H9 (cell line): ENCODE measurements at regions not wholly inside any gene's neighbourhood (a gene's known extent, or its start where the extent isn't known, plus 50 kb on each side); places are given as distances from the start of the nearest gene placed in this dataset.

Source experiments
- DNase-seq: peaks from one replicate; pipeline ENCODE4 v3.0.0-alpha.2; 2017
- H2AFZ ChIP-seq: one replicate; pipeline ENCODE4 v1.6.1; 2013; ENCODE audit warnings: mild to moderate bottlenecking, low read length, control low read depth, moderate library complexity
- H2AK5ac ChIP-seq: 2 replicates; pipeline ENCODE4 v1.6.1; 2013; ENCODE audit warnings: low read length, control low read depth, mixed read lengths; ENCODE audit not compliant: insufficient read length
- H2BK120ac ChIP-seq: one replicate; pipeline ENCODE4 v1.6.1; 2013; ENCODE audit warnings: low read depth, mild to moderate bottlenecking, low read length, control low read depth, inconsistent platforms; ENCODE audit not compliant: poor library complexity, severe bottlenecking
- H2BK12ac ChIP-seq: 2 replicates; pipeline ENCODE4 v1.6.1; 2013; ENCODE audit warnings: low read length, control low read depth, mixed read lengths, low read depth; ENCODE audit not compliant: insufficient read length
- H2BK15ac ChIP-seq: 2 replicates; pipeline ENCODE4 v1.6.1; 2013; ENCODE audit warnings: low read depth, low read length, control low read depth
- H2BK20ac ChIP-seq: one replicate; pipeline ENCODE4 v1.6.1; 2013; ENCODE audit warnings: low read depth, mild to moderate bottlenecking, low read length, control low read depth, inconsistent platforms; ENCODE audit not compliant: poor library complexity, severe bottlenecking
- H2BK5ac ChIP-seq: 2 replicates; pipeline ENCODE4 v1.6.1; 2013; ENCODE audit warnings: low read length, control low read depth, mixed read lengths; ENCODE audit not compliant: insufficient read length
- H3K14ac ChIP-seq: 2 replicates; pipeline ENCODE4 v1.6.1; 2013; ENCODE audit warnings: low read length, control low read depth; ENCODE audit not compliant: insufficient read depth
- H3K18ac ChIP-seq: 2 replicates; pipeline ENCODE4 v1.6.1; 2013; ENCODE audit warnings: low read depth, mild to moderate bottlenecking, mixed read lengths, low read length, control low read depth; ENCODE audit not compliant: insufficient read length
- H3K23ac ChIP-seq: 2 replicates; pipeline ENCODE4 v1.6.1; 2013; ENCODE audit warnings: low read length, control low read depth, mixed read lengths, low read depth; ENCODE audit not compliant: insufficient read length
- H3K23me2 ChIP-seq: 2 replicates; pipeline ENCODE4 v1.6.1; 2013; ENCODE audit warnings: low read depth, mild to moderate bottlenecking, mixed read lengths, low read length, control low read depth; ENCODE audit not compliant: insufficient read length, poor library complexity, severe bottlenecking
- H3K27ac ChIP-seq: 2 replicates; pipeline ENCODE4 v1.5.1; 2013; ENCODE audit warnings: low read length, control low read depth, mixed read lengths, low read depth; ENCODE audit not compliant: insufficient read length
- H3K27me3 ChIP-seq: 2 replicates; pipeline ENCODE4 v1.6.1; 2013; ENCODE audit warnings: low read length, control low read depth, inconsistent platforms; ENCODE audit not compliant: insufficient read depth
- H3K4ac ChIP-seq: 2 replicates; pipeline ENCODE4 v1.6.1; 2013; ENCODE audit warnings: low read depth, mild to moderate bottlenecking, control low read depth, inconsistent platforms, low read length, moderate library complexity
- H3K4me1 ChIP-seq: 2 replicates; pipeline ENCODE4 v1.6.1; 2013; ENCODE audit warnings: low read length, control low read depth, inconsistent platforms; ENCODE audit not compliant: insufficient read depth
- H3K4me2 ChIP-seq: 2 replicates; pipeline ENCODE4 v1.6.1; 2013; ENCODE audit warnings: low read length, control low read depth, mixed read lengths; ENCODE audit not compliant: insufficient read length, insufficient read depth
- H3K56ac ChIP-seq: 2 replicates; pipeline ENCODE4 v1.6.1; 2013; ENCODE audit warnings: low read depth, mild to moderate bottlenecking, mixed read lengths, low read length, control low read depth; ENCODE audit not compliant: insufficient read length
- H3K79me1 ChIP-seq: 2 replicates; pipeline ENCODE4 v1.6.1; 2013; ENCODE audit warnings: low read depth, mild to moderate bottlenecking, moderate library complexity, low read length, control low read depth, inconsistent platforms; ENCODE audit not compliant: insufficient read depth, poor library complexity, severe bottlenecking
- H3K79me2 ChIP-seq: 2 replicates; pipeline ENCODE4 v1.6.1; 2013; ENCODE audit warnings: low read length, control low read depth, inconsistent platforms; ENCODE audit not compliant: insufficient read depth
- H3K9ac ChIP-seq: 2 replicates; pipeline ENCODE4 v1.6.1; 2013; ENCODE audit warnings: low read length, control low read depth, mixed read lengths; ENCODE audit not compliant: insufficient read length; ENCODE audit errors: extremely low read depth
- H3K9me3 ChIP-seq: one replicate; pipeline ENCODE4 v1.6.1; 2013; ENCODE audit warnings: low read depth, low read length, inconsistent platforms; ENCODE audit not compliant: control insufficient read depth
- H3T11ph ChIP-seq: one replicate; pipeline ENCODE4 v1.6.1; 2013; ENCODE audit warnings: mild to moderate bottlenecking, low read length, control low read depth, inconsistent platforms
- H4K20me1 ChIP-seq: one replicate; pipeline ENCODE4 v1.6.1; 2013; ENCODE audit not compliant: control insufficient read depth, insufficient read length, insufficient read depth
- H4K5ac ChIP-seq: 2 replicates; pipeline ENCODE4 v1.6.1; 2013; ENCODE audit warnings: low read depth, mild to moderate bottlenecking, mixed read lengths, low read length, control low read depth; ENCODE audit not compliant: insufficient read length
- H4K8ac ChIP-seq: replicated peaks from 2 replicates; pipeline ENCODE4 v1.6.1; 2013; ENCODE audit warnings: low read length, control low read depth, mixed read lengths, low read depth; ENCODE audit not compliant: insufficient read length
- H4K91ac ChIP-seq: 2 replicates; pipeline ENCODE4 v1.6.1; 2013; ENCODE audit warnings: low read depth, mild to moderate bottlenecking, moderate library complexity, mixed read lengths, low read length, control low read depth; ENCODE audit not compliant: insufficient read length
- H3K27ac Mint-ChIP-seq, 3 experiments: 2 replicates in 2 of 3; 3 replicates in 1 of 3; pipeline ENCODE4 v1.8.0; 2020 to 2021; ENCODE audit warnings: mixed read lengths in 3 of 3, mild to moderate bottlenecking in 1 of 3, moderate library complexity in 1 of 3
- H3K27me3 Mint-ChIP-seq: 2 replicates; pipeline ENCODE4 v1.8.0; 2021; ENCODE audit warnings: low read depth, mild to moderate bottlenecking, moderate library complexity, mixed read lengths
- H3K36me3 Mint-ChIP-seq, 3 experiments: 2 replicates in 2 of 3; 3 replicates in 1 of 3; pipeline ENCODE4 v1.8.0; 2020 to 2021; ENCODE audit warnings: low read depth in 3 of 3, mixed read lengths in 3 of 3; ENCODE audit not compliant: insufficient read depth in 1 of 3
- H3K4me1 Mint-ChIP-seq, 2 experiments: 2 replicates each; pipeline ENCODE4 v1.8.0; 2020; ENCODE audit warnings: mixed read lengths in 2 of 2
- H3K4me3 Mint-ChIP-seq, 2 experiments: 2 replicates in 1 of 2; 3 replicates in 1 of 2; pipeline ENCODE4 v1.8.0; 2020 to 2021; ENCODE audit warnings: mild to moderate bottlenecking in 2 of 2, mixed read lengths in 2 of 2, moderate library complexity in 1 of 2
- H3K9me3 Mint-ChIP-seq, 2 experiments: 2 replicates in 1 of 2; 3 replicates in 1 of 2; pipeline ENCODE4 v1.8.0; 2020; ENCODE audit warnings: mild to moderate bottlenecking in 2 of 2, mixed read lengths in 2 of 2, moderate library complexity in 1 of 2
- CTCF ChIP-seq: fragments of 200-600 bp; sonication (generic); conservative IDR thresholded peaks from 3 replicates; pipeline ENCODE4 v1.8.0; 2021; ENCODE audit warnings: antibody characterized with exemption, mild to moderate bottlenecking

- H3K9me3 ChIP-seq: no peaks in the 10 kb centered on the region
- H4K91ac ChIP-seq: no peak overlapping the region
- H3K27ac ChIP-seq: no peak overlapping the region
- no peak for TF ChIP-seq CTCF
- no peak overlapping the region for H3K23ac ChIP-seq
- no peak overlapping the region for H2BK5ac ChIP-seq
- DNase-seq: no peak
- no peak overlapping the region for H3K56ac ChIP-seq
- H4K20me1 ChIP-seq: no peaks in the 10 kb centered on the region
- H3K4me1 ChIP-seq: no peaks in the 10 kb centered on the region
- no peak overlapping the region for H3K4ac ChIP-seq
- no peak overlapping the region for H4K5ac ChIP-seq
- H2BK20ac ChIP-seq: no peak overlapping the region
- no peak overlapping the region for H2AFZ ChIP-seq
- Mint-ChIP-seq H3K27ac (no peak overlapping the region), H3K4me1 (peaks cover 4 to 8% of the 10 kb centered on the region in 2 experiments; a peak in 3 of 4 replicates), H3K4me3 (no peak overlapping the region), H3K9me3 (peaks cover 12 to 17% of the 10 kb centered on the region in 2 experiments), H3K27me3 (peaks cover 3% of the 10 kb centered on the region), H3K36me3 (peaks cover 0 to 10% (median 6%) of the 10 kb centered on the region in 3 experiments; a peak in 4 of 7 replicates)
- no peaks in the 10 kb centered on the region for H3K27me3 ChIP-seq
- H2BK12ac ChIP-seq: no peak overlapping the region
- no peaks in the 10 kb centered on the region for H3K79me1 ChIP-seq
- H3K9ac ChIP-seq: no peak overlapping the region
- no peak overlapping the region for H3K18ac ChIP-seq
- no peak overlapping the region for H3K14ac ChIP-seq
- H3K4me2 ChIP-seq: no peak overlapping the region
- H2BK120ac ChIP-seq: no peak overlapping the region
- H4K8ac ChIP-seq: no peak overlapping the region
- no peak overlapping the region for H2BK15ac ChIP-seq
- H3T11ph ChIP-seq: no peak overlapping the region
- H2AK5ac ChIP-seq: no peak overlapping the region
- H3K79me2 ChIP-seq: no peaks in the 10 kb centered on the region
- no peaks in the 10 kb centered on the region for H3K23me2 ChIP-seq
Measured at GRCh38 chr2:118650327-118650726, 197.1 kb downstream of the EN1 start.
